SK-N-MC (cell line): ENCODE measurements at regions not wholly inside any gene's neighbourhood (a gene's known extent, or its start where the extent isn't known, plus 50 kb on each side); places are given as distances from the start of the nearest gene placed in this dataset.

Source experiments
- EZH2 ChIP-seq: fragments of 200-600 bp; sonication (generic); IDR thresholded peaks from one replicate; pipeline ENCODE4 v1.6.1; 2017; ENCODE audit warnings: antibody characterized with exemption
- FOXP2 ChIP-seq: optimal IDR thresholded peaks from 2 replicates; pipeline ENCODE3; 2011; ENCODE audit warnings: mild to moderate bottlenecking, moderate library complexity; ENCODE audit not compliant: insufficient read depth; ENCODE audit errors: extremely low read length, control extremely low read depth
- POLR2AphosphoS5 ChIP-seq: IDR thresholded peaks from 2 replicates; pipeline ENCODE4 v1.6.1; 2012; ENCODE audit warnings: mild to moderate bottlenecking, low read depth, low read length, borderline replicate concordance

GRCh38 chr16:60091529-60091928 lies 1357.4 kb upstream of the GOT2 start:
- TF ChIP-seq EZH2 (no peak), POLR2AphosphoS5 (no peak), FOXP2 (no peak)
